GM23248 (cell line): ENCODE measurements at regions not wholly inside any gene's neighbourhood (a gene's known extent, or its start where the extent isn't known, plus 50 kb on each side); places are given as distances from the start of the nearest gene placed in this dataset.

Source experiments
- DNase-seq: peaks from one replicate; pipeline ENCODE4 v3.0.0-alpha.2; 2015
- H2AFZ ChIP-seq: fragments of 200-600 bp; sonication (generic); 2 replicates; pipeline ENCODE4 v1.6.1; 2016; ENCODE audit warnings: antibody characterized with exemption
- H3F3A ChIP-seq: fragments of 200-600 bp; sonication (generic); 2 replicates; pipeline ENCODE4 v1.6.1; 2016; ENCODE audit warnings: mild to moderate bottlenecking, antibody characterized with exemption, mixed run types; ENCODE audit not compliant: insufficient read depth
- H3K27ac ChIP-seq: fragments of 200-600 bp; sonication (generic); 2 replicates; pipeline ENCODE4 v1.5.1; 2016; ENCODE audit warnings: mild to moderate bottlenecking
- H3K27me3 ChIP-seq: fragments of 200-600 bp; sonication (generic); replicated peaks from 2 replicates; pipeline ENCODE4 v1.6.1; 2016; ENCODE audit warnings: mild to moderate bottlenecking; ENCODE audit not compliant: insufficient read depth
- H3K36me3 ChIP-seq: fragments of 200-600 bp; sonication (generic); 2 replicates; pipeline ENCODE4 v1.6.1; 2016; ENCODE audit warnings: low read depth, mild to moderate bottlenecking
- H3K4me1 ChIP-seq: fragments of 200-600 bp; sonication (generic); 2 replicates; pipeline ENCODE4 v1.6.1; 2016; ENCODE audit warnings: mild to moderate bottlenecking; ENCODE audit not compliant: insufficient read depth
- H3K4me2 ChIP-seq: fragments of 200-600 bp; sonication (generic); one replicate; pipeline ENCODE4 v1.6.1; 2016; ENCODE audit warnings: mild to moderate bottlenecking; ENCODE audit not compliant: unreplicated experiment
- H3K4me3 ChIP-seq: fragments of 200-600 bp; sonication (generic); 2 replicates; pipeline ENCODE4 v1.5.1; 2016; ENCODE audit warnings: mild to moderate bottlenecking
- H3K79me2 ChIP-seq: fragments of 200-600 bp; sonication (generic); 2 replicates; pipeline ENCODE4 v1.6.1; 2016; ENCODE audit warnings: mild to moderate bottlenecking; ENCODE audit not compliant: insufficient read depth
- H3K9ac ChIP-seq: fragments of 200-600 bp; sonication (generic); 2 replicates; pipeline ENCODE4 v1.6.1; 2016; ENCODE audit warnings: mild to moderate bottlenecking
- H3K9me2 ChIP-seq: fragments of 200-600 bp; sonication (generic); 2 replicates; pipeline ENCODE4 v1.6.1; 2016; ENCODE audit warnings: mixed run types, mild to moderate bottlenecking, moderate library complexity; ENCODE audit not compliant: insufficient read depth
- H3K9me3 ChIP-seq: fragments of 200-600 bp; sonication (generic); one replicate; pipeline ENCODE4 v1.6.1; 2017; ENCODE audit warnings: low read depth
- H4K20me1 ChIP-seq: fragments of 200-600 bp; sonication (generic); 2 replicates; pipeline ENCODE4 v1.6.0; 2016; ENCODE audit not compliant: insufficient read depth
- EZH2 ChIP-seq: fragments of 200-600 bp; sonication (generic); IDR thresholded peaks from 2 replicates; pipeline ENCODE4 v1.6.1; 2018; ENCODE audit warnings: antibody characterized with exemption, mild to moderate bottlenecking; ENCODE audit not compliant: insufficient read depth, poor library complexity, severe bottlenecking
- EZH2phosphoT487 ChIP-seq: fragments of 200-600 bp; sonication (generic); IDR thresholded peaks from 2 replicates; pipeline ENCODE4 v1.6.1; 2018; ENCODE audit warnings: antibody characterized with exemption, moderate library complexity, mild to moderate bottlenecking, low read depth; ENCODE audit not compliant: insufficient read depth
- WGBS, 2 experiments: methylation state at CpG; one replicate each; pipeline ENCODE4 v1.1.6; 2015 to 2017; ENCODE audit warnings: low lambda C conversion rate in 2 of 2, low coverage in 1 of 2; ENCODE audit errors: missing lambda C conversion rate in 2 of 2; 5-methylcytosine and 5-hydroxymethylcytosine counted together
- in situ Hi-C: fragments of 300-500 bp; cut with MboI; formaldehyde crosslinking; loops from 2 replicates; pipeline ENCODE4 v1.15.0; 2020

GRCh38 chr20:6671829-6672228, 95.7 kb upstream of the BMP2 start:
- Histone ChIP-seq H3K36me3 (no peaks in the 10 kb centered on the region), H2AFZ (no peak overlapping the region), H3F3A (no peaks in the 10 kb centered on the region), H3K4me1 (no peaks in the 10 kb centered on the region), H3K4me2 (no peak overlapping the region), H4K20me1 (no peaks in the 10 kb centered on the region), H3K27me3 (0 out of 2 replicates have a peak, but pooled peaks cover 3% of the 10 kb centered on the region), H3K9ac (no peak overlapping the region), H3K79me2 (no peaks in the 10 kb centered on the region), H3K4me3 (no peak overlapping the region), H3K27ac (no peak overlapping the region), H3K9me3 (no peaks in the 10 kb centered on the region), H3K9me2 (no peaks in the 10 kb centered on the region)
- 36 to 53% methylated on average over 3 of the region's 3 CpGs for WGBS, 2 experiments
- TF ChIP-seq EZH2 (no peak), EZH2phosphoT487 (no peak)
- in situ Hi-C loops: no loop called here
- no peak for DNase-seq

- in situ Hi-C loops: no loop called here
- no peak overlapping the region for H3K27ac ChIP-seq
- TF ChIP-seq EZH2: no peak
- TF ChIP-seq EZH2phosphoT487: no peak
- H3K9ac ChIP-seq: no peak overlapping the region
- no peaks in the 10 kb centered on the region for H3K27me3 ChIP-seq
- no peaks in the 10 kb centered on the region for H3F3A ChIP-seq
- no peaks in the 10 kb centered on the region for H3K9me2 ChIP-seq
- H3K79me2 ChIP-seq: no peaks in the 10 kb centered on the region
- H3K4me3 ChIP-seq: no peak overlapping the region
- H3K4me2 ChIP-seq: no peak overlapping the region
- H4K20me1 ChIP-seq: no peaks in the 10 kb centered on the region
- H3K9me3 ChIP-seq: no peaks in the 10 kb centered on the region
- no peak for DNase-seq
- H3K4me1 ChIP-seq: no peaks in the 10 kb centered on the region
- no peak overlapping the region for H2AFZ ChIP-seq
- H3K36me3 ChIP-seq: no peaks in the 10 kb centered on the region
These were observed 98.9 kb upstream of the BMP2 start for GRCh38 chr20:6668546-6668945.

GRCh38 chr20:6665621-6666355, 101.7 kb upstream of the BMP2 start:
- Histone ChIP-seq H3K4me3 (no peak overlapping the region), H3K27ac (no peak overlapping the region), H4K20me1 (no peaks in the 10 kb centered on the region), H3K9me3 (no peaks in the 10 kb centered on the region), H3K9me2 (no peaks in the 10 kb centered on the region), H3F3A (no peaks in the 10 kb centered on the region), H3K27me3 (no peaks in the 10 kb centered on the region), H3K4me1 (no peaks in the 10 kb centered on the region), H3K4me2 (no peak overlapping the region), H3K9ac (no peak overlapping the region), H2AFZ (no peak overlapping the region), H3K36me3 (no peaks in the 10 kb centered on the region), H3K79me2 (no peaks in the 10 kb centered on the region)
- in situ Hi-C loops: no loop called here
- TF ChIP-seq EZH2 (no peak), EZH2phosphoT487 (no peak)
- 27 to 28% methylated on average over 5 of the region's 5 CpGs for WGBS, 2 experiments
- DNase-seq: no peak

- Histone ChIP-seq H3K27me3 (no peaks in the 10 kb centered on the region), H3K9ac (no peak overlapping the region), H3K4me2 (no peak overlapping the region), H3K9me2 (no peaks in the 10 kb centered on the region), H2AFZ (no peak overlapping the region), H3K9me3 (no peaks in the 10 kb centered on the region), H3F3A (no peaks in the 10 kb centered on the region), H3K27ac (no peak overlapping the region), H4K20me1 (no peaks in the 10 kb centered on the region), H3K79me2 (no peaks in the 10 kb centered on the region), H3K36me3 (no peaks in the 10 kb centered on the region), H3K4me1 (no peaks in the 10 kb centered on the region), H3K4me3 (no peak overlapping the region)
- WGBS, 2 experiments: 56 to 75% methylated on average over 1 of the region's 1 CpG
- no peak for TF ChIP-seq EZH2phosphoT487
- TF ChIP-seq EZH2: no peak
- no peak for DNase-seq
- in situ Hi-C loops: no loop called here
These were observed 102.3 kb upstream of the BMP2 start for GRCh38 chr20:6665161-6665560.

GRCh38 chr20:6664574-6664973, 102.9 kb upstream of the BMP2 start:
- WGBS, 2 experiments: 0 to 6% methylated on average over 1 of the region's 1 CpG
- no peaks in the 10 kb centered on the region for H4K20me1 ChIP-seq
- no peak overlapping the region for H3K4me2 ChIP-seq
- H3K9me2 ChIP-seq: no peaks in the 10 kb centered on the region
- H3K4me1 ChIP-seq: no peaks in the 10 kb centered on the region
- no peak overlapping the region for H3K9ac ChIP-seq
- H3K4me3 ChIP-seq: no peak overlapping the region
- H2AFZ ChIP-seq: no peak overlapping the region
- no peaks in the 10 kb centered on the region for H3K9me3 ChIP-seq
- H3K27me3 ChIP-seq: no peaks in the 10 kb centered on the region
- no peak for TF ChIP-seq EZH2
- TF ChIP-seq EZH2phosphoT487: no peak
- no peak for DNase-seq
- no peaks in the 10 kb centered on the region for H3K79me2 ChIP-seq
- no peak overlapping the region for H3K27ac ChIP-seq
- H3K36me3 ChIP-seq: no peaks in the 10 kb centered on the region
- no peaks in the 10 kb centered on the region for H3F3A ChIP-seq
- in situ Hi-C loops: no loop called here
